ENCODE measurements at regions not wholly inside any gene's neighbourhood (a gene's known extent, or its start where the extent isn't known, plus 50 kb on each side); places are given as distances from the start of the nearest gene placed in this dataset.

DNA sequence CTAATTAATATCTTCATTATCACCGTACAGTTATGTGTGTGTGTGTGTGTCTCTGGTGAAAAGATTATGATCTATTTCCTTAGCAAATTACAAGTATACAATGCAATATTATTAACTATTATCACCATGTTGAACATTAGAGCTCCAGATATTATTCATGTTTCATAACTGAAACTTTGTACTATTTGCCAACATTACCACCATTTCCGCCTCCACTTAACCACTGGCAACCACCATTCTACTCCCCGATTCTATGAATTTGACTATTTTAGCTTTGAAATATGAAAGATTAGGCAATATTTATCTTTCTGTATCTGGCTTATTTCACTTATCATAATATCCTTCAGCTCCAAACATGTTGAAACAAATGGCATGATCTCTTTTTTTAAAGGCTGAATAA is 717.9 kb downstream of the ARAP2 start:
- no peak for TF ChIP-seq CTCF (conservative IDR thresholded peaks at IDR 0.05; ENCODE audit: low read length)
- TF ChIP-seq EZH2phosphoT487 (IDR thresholded peaks at IDR 0.05; ENCODE audit: borderline replicate concordance), result no peak
- Histone ChIP-seq H3K9me3 (ENCODE audit: insufficient read depth, low read depth, low read length) (no peaks in the 10 kb centered on the region), H3K79me2 (ENCODE audit: insufficient read depth, low read length) (no peaks in the 10 kb centered on the region), H3K4me2 (ENCODE audit: low read depth, low read length, poor library complexity, severe bottlenecking) (no peak overlapping the region), H2AFZ (ENCODE audit: low read length) (no peak overlapping the region), H3K27me3 (ENCODE audit: insufficient read depth, low read length, poor library complexity, severe bottlenecking) (no peaks in the 10 kb centered on the region), H3K4me1 (ENCODE audit: insufficient read depth, low read length, poor library complexity, severe bottlenecking) (no peaks in the 10 kb centered on the region), H3K9ac (ENCODE audit: low read depth, low read length, poor library complexity, severe bottlenecking) (no peak overlapping the region), H3K36me3 (ENCODE audit: insufficient read depth, low read length) (no peaks in the 10 kb centered on the region), H3K4me3 (ENCODE audit: low read length, poor library complexity, severe bottlenecking) (no peak overlapping the region), H4K20me1 (ENCODE audit: insufficient read depth, low read length, poor library complexity, severe bottlenecking) (no peaks in the 10 kb centered on the region), H3F3A (ENCODE audit: low read depth) (no peaks in the 10 kb centered on the region), H3K9me2 (replicated peaks; ENCODE audit: low read depth, low read length) (no peaks in the 10 kb centered on the region)

DNA sequence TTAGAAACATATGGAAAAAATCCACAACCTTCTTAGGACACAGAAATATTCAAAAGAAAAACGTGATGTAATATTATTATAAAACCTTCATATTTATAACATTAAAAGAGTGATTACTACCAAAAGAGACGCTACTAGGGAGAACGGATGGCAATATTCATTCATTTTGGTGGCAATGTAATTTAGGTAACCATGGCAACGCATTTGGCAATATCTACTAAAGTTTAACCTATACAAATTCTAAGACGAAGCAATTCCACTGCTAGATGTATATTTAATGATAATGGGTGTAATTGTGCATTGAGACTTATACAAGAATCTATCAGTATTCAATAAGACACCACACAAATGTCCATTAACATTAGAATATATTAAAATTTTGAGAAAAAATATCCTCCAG is 709.4 kb downstream of the ARAP2 start:
- no peak overlapping the region for H2AFZ ChIP-seq (ENCODE audit: low read length)
- no peaks in the 10 kb centered on the region for H3K79me2 ChIP-seq (ENCODE audit: insufficient read depth, low read length)
- no peaks in the 10 kb centered on the region for H3F3A ChIP-seq (ENCODE audit: low read depth)
- TF ChIP-seq CTCF (conservative IDR thresholded peaks at IDR 0.05; ENCODE audit: low read length) (no peak), EZH2phosphoT487 (IDR thresholded peaks at IDR 0.05; ENCODE audit: borderline replicate concordance) (no peak)
- H3K36me3 ChIP-seq (ENCODE audit: insufficient read depth, low read length), result no peaks in the 10 kb centered on the region
- no peaks in the 10 kb centered on the region for H4K20me1 ChIP-seq (ENCODE audit: insufficient read depth, low read length, poor library complexity, severe bottlenecking)
- no peaks in the 10 kb centered on the region for H3K4me1 ChIP-seq (ENCODE audit: insufficient read depth, low read length, poor library complexity, severe bottlenecking)
- no peaks in the 10 kb centered on the region for H3K27me3 ChIP-seq (ENCODE audit: insufficient read depth, low read length, poor library complexity, severe bottlenecking)
- no peaks in the 10 kb centered on the region for H3K9me3 ChIP-seq (ENCODE audit: insufficient read depth, low read depth, low read length)
- H3K9me2 ChIP-seq (replicated peaks; ENCODE audit: low read depth, low read length), result no peaks in the 10 kb centered on the region
- H3K9ac ChIP-seq (ENCODE audit: low read depth, low read length, poor library complexity, severe bottlenecking), result no peak overlapping the region
- no peak overlapping the region for H3K4me2 ChIP-seq (ENCODE audit: low read depth, low read length, poor library complexity, severe bottlenecking)
- no peak overlapping the region for H3K4me3 ChIP-seq (ENCODE audit: low read length, poor library complexity, severe bottlenecking)

DNA sequence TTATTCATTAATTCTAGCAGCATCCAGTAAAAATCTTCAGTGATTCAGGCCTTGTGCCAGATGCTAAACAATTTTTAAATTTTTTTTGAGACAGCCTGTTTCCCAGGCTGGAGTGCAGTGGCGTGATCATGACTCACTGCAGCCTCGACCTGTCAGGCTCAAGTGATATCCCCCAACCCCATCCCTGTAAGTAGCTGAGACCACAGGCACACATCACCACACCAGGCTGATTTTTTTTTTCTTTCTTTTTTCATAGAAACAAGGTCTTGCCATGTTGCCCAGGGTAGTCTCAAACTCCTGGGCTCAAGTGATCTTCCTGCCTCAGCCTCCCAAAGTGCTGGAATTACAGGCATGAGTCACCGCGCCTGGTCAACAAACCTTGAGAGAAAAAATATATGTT is 705.5 kb downstream of the ARAP2 start:
- no peaks in the 10 kb centered on the region for H3F3A ChIP-seq (ENCODE audit: low read depth)
- no peak overlapping the region for H2AFZ ChIP-seq (ENCODE audit: low read length)

GRCh38 chr4:35539404-35540055 is 704.8 kb downstream of the ARAP2 start:
- no peak overlapping the region for H3K4me2 ChIP-seq (ENCODE audit: low read depth, low read length, poor library complexity, severe bottlenecking)
- no peaks in the 10 kb centered on the region for H3K27me3 ChIP-seq (ENCODE audit: insufficient read depth, low read length, poor library complexity, severe bottlenecking)
- H3F3A ChIP-seq (ENCODE audit: low read depth), result no peaks in the 10 kb centered on the region
- TF ChIP-seq EZH2phosphoT487 (IDR thresholded peaks at IDR 0.05; ENCODE audit: borderline replicate concordance) (no peak), CTCF (conservative IDR thresholded peaks at IDR 0.05; ENCODE audit: low read length) (no peak)
- no peaks in the 10 kb centered on the region for H3K4me1 ChIP-seq (ENCODE audit: insufficient read depth, low read length, poor library complexity, severe bottlenecking)
- H3K9ac ChIP-seq (ENCODE audit: low read depth, low read length, poor library complexity, severe bottlenecking), result no peak overlapping the region
- H3K36me3 ChIP-seq (ENCODE audit: insufficient read depth, low read length), result no peaks in the 10 kb centered on the region
- H4K20me1 ChIP-seq (ENCODE audit: insufficient read depth, low read length, poor library complexity, severe bottlenecking), result no peaks in the 10 kb centered on the region
- no peaks in the 10 kb centered on the region for H3K79me2 ChIP-seq (ENCODE audit: insufficient read depth, low read length)
- H3K9me2 ChIP-seq (replicated peaks; ENCODE audit: low read depth, low read length), result no peaks in the 10 kb centered on the region
- no peaks in the 10 kb centered on the region for H3K9me3 ChIP-seq (ENCODE audit: insufficient read depth, low read depth, low read length)
- no peak overlapping the region for H3K4me3 ChIP-seq (ENCODE audit: low read length, poor library complexity, severe bottlenecking)
- no peak overlapping the region for H2AFZ ChIP-seq (ENCODE audit: low read length)

More for the DNA sequence above, 705.5 kb downstream of the ARAP2 start:
- TF ChIP-seq EZH2phosphoT487 (IDR thresholded peaks at IDR 0.05; ENCODE audit: borderline replicate concordance), result no peak
- H3K79me2 ChIP-seq (ENCODE audit: insufficient read depth, low read length), result no peaks in the 10 kb centered on the region
- no peaks in the 10 kb centered on the region for H3K9me2 ChIP-seq (replicated peaks; ENCODE audit: low read depth, low read length)
- no peaks in the 10 kb centered on the region for H3K9me3 ChIP-seq (ENCODE audit: insufficient read depth, low read depth, low read length)
- H3K9ac ChIP-seq (ENCODE audit: low read depth, low read length, poor library complexity, severe bottlenecking), result no peak overlapping the region
- no peaks in the 10 kb centered on the region for H3K36me3 ChIP-seq (ENCODE audit: insufficient read depth, low read length)
- H3K4me2 ChIP-seq (ENCODE audit: low read depth, low read length, poor library complexity, severe bottlenecking), result no peak overlapping the region
- H3K4me1 ChIP-seq (ENCODE audit: insufficient read depth, low read length, poor library complexity, severe bottlenecking), result no peaks in the 10 kb centered on the region
- no peaks in the 10 kb centered on the region for H4K20me1 ChIP-seq (ENCODE audit: insufficient read depth, low read length, poor library complexity, severe bottlenecking)
- H3K27me3 ChIP-seq (ENCODE audit: insufficient read depth, low read length, poor library complexity, severe bottlenecking), result no peaks in the 10 kb centered on the region
- H3K4me3 ChIP-seq (ENCODE audit: low read length, poor library complexity, severe bottlenecking), result no peak overlapping the region

All from Loucy (cell line).